Adrenal gland (tissue), 9 donors: ENCODE measurements at regions not wholly inside any gene's neighbourhood (a gene's known extent, or its start where the extent isn't known, plus 50 kb on each side); places are given as distances from the start of the nearest gene placed in this dataset.

Source experiments
- DNase-seq, 7 donors: peaks; one replicate each; pipeline ENCODE4 v3.0.0-alpha.2; 2019 to 2020
- H3K27ac ChIP-seq, 5 donors: fragments of 200-600 bp; sonication (generic) in 4 of 5; 1 replicate in 3 of 5; 2 replicates in 2 of 5; pipeline versions ENCODE4 v1.5.1 to v1.8.0; 2016 to 2020; ENCODE audit warnings: mild to moderate bottlenecking in 1 of 5
- H3K27me3 ChIP-seq: fragments of 200-600 bp; 2 replicates; pipeline ENCODE4 v1.8.0; 2021
- H3K36me3 ChIP-seq, 2 donors: fragments of 200-600 bp; replicated peaks in 1 of 2; 1 replicate in 1 of 2; 2 replicates in 1 of 2; pipeline versions ENCODE4 v1.5.1 to v1.8.0; 2018 to 2022
- H3K4me1 ChIP-seq, 2 donors: fragments of 200-600 bp; replicated peaks in 1 of 2; 1 replicate in 1 of 2; 2 replicates in 1 of 2; pipeline versions ENCODE4 v1.5.1 to v1.8.0; 2018 to 2021
- H3K4me3 ChIP-seq, 4 donors: fragments of 200-600 bp; sonication (generic) in 3 of 4; one replicate each; pipeline ENCODE4 v1.5.1; 2016 to 2018
- H3K9me3 ChIP-seq, 3 donors: fragments of 200-600 bp; sonication (generic) in 1 of 3; replicated peaks in 1 of 3; 1 replicate in 2 of 3; 2 replicates in 1 of 3; pipeline versions ENCODE4 v1.5.1 to v1.8.0; 2016 to 2021
- CTCF ChIP-seq, 6 experiments: fragments of 450-650 bp in 4 of 6; fragments of 200-600 bp in 2 of 6; sonication (generic) in 1 of 6; IDR thresholded peaks; 1 replicate in 5 of 6; 2 replicates in 1 of 6; pipeline versions ENCODE4 v1.5.1 to v1.8.0; 2016 to 2021; ENCODE audit warnings: antibody characterized with exemption in 6 of 6, mild to moderate bottlenecking in 2 of 6, moderate library complexity in 1 of 6
- POLR2A ChIP-seq, 2 donors: fragments of 450-650 bp; IDR thresholded peaks; one replicate each; pipeline ENCODE4 v1.6.1; 2017; ENCODE audit warnings: antibody characterized with exemption in 2 of 2, mild to moderate bottlenecking in 2 of 2, moderate library complexity in 1 of 2
- WGBS, 4 donors: extraction: QIAGEN DNeasy Blood & Tissue Kit in 2 of 4; methylation state at CpG; one replicate each; pipeline versions ENCODE4 v1.1.5 to v1.1.7; 2013 to 2017; 5-methylcytosine and 5-hydroxymethylcytosine counted together
- intact Hi-C, 2 donors: fragments of 100-400 bp; cut with DNase I; formaldehyde crosslinking; loops; one replicate each; pipeline versions ENCODE4 v1.14.1 to v1.15.0; 2022 to 2023
- donor health status: healthy with polysubstance abuse.
- donor health status: Bipolar disorder and iron deficiency.
- donor health status: DM: yes; HTN: yes; CAD: no.
- donor health status: DM: no; HTN: no; CAD: no.
- donor health status: DM: no; HTN: no; CAD: no.

GRCh38 chr16:62213763-62214162 lies 177.5 kb upstream of the CDH8 start:
- Histone ChIP-seq H3K9me3 (no peaks in the 10 kb centered on the region), H3K27ac (no peak overlapping the region), H3K4me3 (no peak overlapping the region), H3K27me3 (no peaks in the 10 kb centered on the region), H3K36me3 (no peaks in the 10 kb centered on the region), H3K4me1 (no peaks in the 10 kb centered on the region)
- WGBS, 4 donors, result 71 to 100% (median 78%) methylated on average over 2 of the region's 2 CpGs
- intact Hi-C loops, result no loop called here
- TF ChIP-seq POLR2A (IDR thresholded peaks at IDR 0.05), result no peak
- TF ChIP-seq CTCF (IDR thresholded peaks at IDR 0.05), result no peak
- DNase-seq, result no peak

GRCh38 chr16:62208934-62209333 lies 172.7 kb upstream of the CDH8 start:
- WGBS, 4 donors, result 58 to 70% (median 61%) methylated on average over 4 of the region's 4 CpGs
- TF ChIP-seq CTCF (IDR thresholded peaks at IDR 0.05) (no peak), POLR2A (IDR thresholded peaks at IDR 0.05) (no peak)
- no peak for DNase-seq
- no peaks in the 10 kb centered on the region for H3K4me1 ChIP-seq
- no peak overlapping the region for H3K4me3 ChIP-seq
- H3K27ac ChIP-seq, result no peak overlapping the region
- H3K27me3 ChIP-seq, result no peaks in the 10 kb centered on the region
- no peaks in the 10 kb centered on the region for H3K9me3 ChIP-seq
- no peaks in the 10 kb centered on the region for H3K36me3 ChIP-seq
- intact Hi-C loops, result no loop called here

- no peaks in the 10 kb centered on the region for H3K9me3 ChIP-seq
- no peaks in the 10 kb centered on the region for H3K36me3 ChIP-seq
- intact Hi-C loops, result no loop called here
- WGBS, 4 donors, result 0 to 91% (median 43%) methylated on average over 1 of the region's 1 CpG
- H3K27me3 ChIP-seq, result no peaks in the 10 kb centered on the region
- no peaks in the 10 kb centered on the region for H3K4me1 ChIP-seq
- H3K27ac ChIP-seq, result no peak overlapping the region
- no peak for TF ChIP-seq POLR2A (IDR thresholded peaks at IDR 0.05)
- TF ChIP-seq CTCF (IDR thresholded peaks at IDR 0.05), result no peak
- DNase-seq, result no peak
- no peak overlapping the region for H3K4me3 ChIP-seq
Observed at GRCh38 chr16:62205459-62205858, 169.2 kb upstream of the CDH8 start.

- WGBS, 4 donors, result 77 to 79% (median 79%) methylated on average over 8 of the region's 8 CpGs
- intact Hi-C loops, result no loop called here
- DNase-seq, result no peak
- no peak overlapping the region for H3K4me3 ChIP-seq
- TF ChIP-seq POLR2A (IDR thresholded peaks at IDR 0.05), result no peak
- TF ChIP-seq CTCF (IDR thresholded peaks at IDR 0.05), result no peak
- no peak overlapping the region for H3K27ac ChIP-seq
- H3K9me3 ChIP-seq, result no peaks in the 10 kb centered on the region
- no peaks in the 10 kb centered on the region for H3K4me1 ChIP-seq
- no peaks in the 10 kb centered on the region for H3K36me3 ChIP-seq
- no peaks in the 10 kb centered on the region for H3K27me3 ChIP-seq
Observed at GRCh38 chr16:62201911-62202310, 165.7 kb upstream of the CDH8 start.
